Uterus (tissue), 3 donors: ENCODE measurements at regions not wholly inside any gene's neighbourhood (a gene's known extent, or its start where the extent isn't known, plus 50 kb on each side); places are given as distances from the start of the nearest gene placed in this dataset.

Source experiments
- DNase-seq, 2 donors: peaks; one replicate each; pipeline ENCODE4 v3.0.0-alpha.2; 2019 to 2020
- H3K27ac ChIP-seq, 2 donors: fragments of 200-600 bp; sonication (generic); 1 replicate in 1 of 2; 2 replicates in 1 of 2; pipeline ENCODE4 v1.5.1; 2016 to 2018
- H3K27me3 ChIP-seq, 2 donors: fragments of 200-600 bp; sonication (generic); one replicate each; pipeline ENCODE4 v1.5.1; 2018 to 2019; ENCODE audit warnings: control low read depth in 1 of 2
- H3K36me3 ChIP-seq, 2 donors: fragments of 200-600 bp; sonication (generic); one replicate each; pipeline ENCODE4 v1.5.1; 2019; ENCODE audit warnings: control low read depth in 1 of 2
- H3K4me1 ChIP-seq, 2 donors: fragments of 200-600 bp; sonication (generic); one replicate each; pipeline ENCODE4 v1.5.1; 2018 to 2019; ENCODE audit warnings: control low read depth in 1 of 2
- H3K4me3 ChIP-seq, 2 donors: fragments of 200-600 bp; sonication (generic); 1 replicate in 1 of 2; 2 replicates in 1 of 2; pipeline ENCODE4 v1.5.1; 2018 to 2019; ENCODE audit warnings: mild to moderate bottlenecking in 1 of 2
- H3K9me3 ChIP-seq, 2 donors: fragments of 200-600 bp; sonication (generic); one replicate each; pipeline ENCODE4 v1.5.1; 2019; ENCODE audit warnings: control low read depth in 1 of 2
- CTCF ChIP-seq, 4 experiments: fragments of 200-600 bp in 2 of 4; fragments of 450-650 bp in 2 of 4; sonication (generic) in 2 of 4; IDR thresholded peaks; one replicate each; pipeline ENCODE4 v1.5.1; 2016 to 2019; ENCODE audit warnings: antibody characterized with exemption in 4 of 4, mild to moderate bottlenecking in 2 of 4, moderate library complexity in 1 of 4
- POLR2A ChIP-seq, 2 donors: fragments of 450-650 bp; IDR thresholded peaks; one replicate each; pipeline ENCODE4 v1.6.1; 2016; ENCODE audit warnings: antibody characterized with exemption in 2 of 2, mild to moderate bottlenecking in 1 of 2, moderate library complexity in 1 of 2
- intact Hi-C: fragments of 100-400 bp; cut with DNase I; formaldehyde crosslinking; loops from one replicate; pipeline ENCODE4 v1.15.1; 2023; ENCODE audit warnings: low total_unique reads
- donor health status: DM: yes; HTN: yes; CAD: no.

GRCh38 chr20:19073584-19074218, 138.7 kb upstream of the SLC24A3 start:
- intact Hi-C loops: no loop called here
- no peak for DNase-seq
- no peaks in the 10 kb centered on the region for H3K27me3 ChIP-seq
- H3K36me3 ChIP-seq: no peaks in the 10 kb centered on the region
- H3K4me3 ChIP-seq: no peak overlapping the region
- no peak for TF ChIP-seq POLR2A (IDR thresholded peaks at IDR 0.05)
- peak in 1 of 4 experiments; percentile 15 for TF ChIP-seq CTCF (IDR thresholded peaks at IDR 0.05)
- H3K9me3 ChIP-seq: no peaks in the 10 kb centered on the region
- no peak overlapping the region for H3K27ac ChIP-seq
- no peaks in the 10 kb centered on the region for H3K4me1 ChIP-seq

- Histone ChIP-seq H3K27me3 (no peaks in the 10 kb centered on the region), H3K36me3 (no peaks in the 10 kb centered on the region), H3K27ac (no peak overlapping the region), H3K4me1 (no peaks in the 10 kb centered on the region), H3K4me3 (no peak overlapping the region), H3K9me3 (no peaks in the 10 kb centered on the region)
- TF ChIP-seq POLR2A (IDR thresholded peaks at IDR 0.05): no peak
- no peak for TF ChIP-seq CTCF (IDR thresholded peaks at IDR 0.05)
- intact Hi-C loops: no loop called here
- DNase-seq: no peak
Observed at GRCh38 chr20:19074356-19074755, 138.1 kb upstream of the SLC24A3 start.

- TF ChIP-seq CTCF (IDR thresholded peaks at IDR 0.05): no peak
- TF ChIP-seq POLR2A (IDR thresholded peaks at IDR 0.05): no peak
- no peaks in the 10 kb centered on the region for H3K36me3 ChIP-seq
- DNase-seq: no peak
- no peak overlapping the region for H3K4me3 ChIP-seq
- no peaks in the 10 kb centered on the region for H3K27me3 ChIP-seq
- intact Hi-C loops: no loop called here
- no peaks in the 10 kb centered on the region for H3K9me3 ChIP-seq
- no peak overlapping the region for H3K27ac ChIP-seq
- H3K4me1 ChIP-seq: no peaks in the 10 kb centered on the region
Observed at GRCh38 chr20:19074828-19075516, 137.5 kb upstream of the SLC24A3 start.

GRCh38 chr20:19077370-19078220, 134.8 kb upstream of the SLC24A3 start:
- DNase-seq: no peak
- TF ChIP-seq POLR2A (IDR thresholded peaks at IDR 0.05): no peak
- no peak for TF ChIP-seq CTCF (IDR thresholded peaks at IDR 0.05)
- Histone ChIP-seq H3K4me1 (no peaks in the 10 kb centered on the region), H3K27me3 (no peaks in the 10 kb centered on the region), H3K4me3 (no peak overlapping the region), H3K27ac (no peak overlapping the region), H3K36me3 (no peaks in the 10 kb centered on the region), H3K9me3 (no peaks in the 10 kb centered on the region)
- intact Hi-C loops: no loop called here
